Fibroblast of villous mesenchyme (primary cell): ENCODE measurements at regions not wholly inside any gene's neighbourhood (a gene's known extent, or its start where the extent isn't known, plus 50 kb on each side); places are given as distances from the start of the nearest gene placed in this dataset.
A peak's percentile ranks its signal among the peaks of the same experiment; 100 is the strongest.

Source experiments
- DNase-seq: peaks from one replicate; pipeline ENCODE4 v3.0.0-alpha.2; 2010; ENCODE audit warnings: low read depth
- H3K4me3 ChIP-seq: 2 replicates; pipeline ENCODE4 v1.5.1; 2011; ENCODE audit warnings: low read depth, mild to moderate bottlenecking, low read length
- CTCF ChIP-seq: IDR thresholded peaks from 2 replicates; pipeline ENCODE4 v1.5.1; 2012; ENCODE audit warnings: low read depth, mild to moderate bottlenecking, low read length; ENCODE audit not compliant: insufficient read depth

GRCh38 chr18:43486462-43486861, 209.2 kb upstream of the SYT4 start:
- no peak for DNase-seq
- H3K4me3 ChIP-seq = no peak overlapping the region
- no peak for TF ChIP-seq CTCF

- no peak for TF ChIP-seq CTCF
- no peak overlapping the region for H3K4me3 ChIP-seq
- DNase-seq = no peak
Observed at GRCh38 chr18:43501099-43501498, 223.8 kb upstream of the SYT4 start.

- no peak for TF ChIP-seq CTCF
- no peak overlapping the region for H3K4me3 ChIP-seq
- no peak for DNase-seq
Observed at GRCh38 chr18:43506935-43507334, 229.6 kb upstream of the SYT4 start.

- no peak overlapping the region for H3K4me3 ChIP-seq
- DNase-seq = peak; percentile 0
- no peak for TF ChIP-seq CTCF
Observed at GRCh38 chr18:43507842-43508481, 230.7 kb upstream of the SYT4 start.

- DNase-seq = no peak
- no peak for TF ChIP-seq CTCF
- no peak overlapping the region for H3K4me3 ChIP-seq
Observed at GRCh38 chr18:43514747-43515146, 237.5 kb upstream of the SYT4 start.

- DNase-seq = no peak
- TF ChIP-seq CTCF = no peak
Observed at GRCh38 chr18:43515481-43515880, 238.2 kb upstream of the SYT4 start.

GRCh38 chr18:43524260-43524659, 247.0 kb upstream of the SYT4 start:
- TF ChIP-seq CTCF = no peak
- no peak for DNase-seq
- H3K4me3 ChIP-seq = no peak overlapping the region

More at GRCh38 chr18:43515481-43515880, 238.2 kb upstream of the SYT4 start:
- H3K4me3 ChIP-seq = no peak overlapping the region
